RWPE1 (cell line): ENCODE measurements at regions not wholly inside any gene's neighbourhood (a gene's known extent, or its start where the extent isn't known, plus 50 kb on each side); places are given as distances from the start of the nearest gene placed in this dataset.

Source experiments
- CTCF ChIA-PET: fragments of 350-600 bp; sonication (Branson Sonifier 250); formaldehyde crosslinking; extraction: SDS; loops from one replicate; lab custom pipeline; 2021; lab: Yijun Ruan, JAX
- POLR2A ChIA-PET: fragments of 400-600 bp; formaldehyde crosslinking; extraction: SDS; loops from one replicate; lab custom pipeline; 2020; ENCODE audit warnings: antibody characterized with exemption; ENCODE audit not compliant: low non-redundant PET; lab: Yijun Ruan, JAX
- DNase-seq: peaks from one replicate; pipeline ENCODE4 v3.0.0; 2012; ENCODE audit warnings: low spot score
- H3K27ac ChIP-seq: fragments of 450-650 bp; 2 replicates; pipeline ENCODE4 v1.5.1; 2017
- CTCF ChIP-seq: fragments of 450-650 bp; conservative IDR thresholded peaks from 2 replicates; pipeline ENCODE4 v1.5.1; 2017; ENCODE audit warnings: low read depth, mild to moderate bottlenecking

GRCh38 chr13:82878536-82878935 lies 1003.7 kb downstream of the SLITRK1 start:
- peak; percentile 3 for DNase-seq
- no peak overlapping the region for H3K27ac ChIP-seq
- TF ChIP-seq CTCF = no peak
- ChIA-PET POLR2A (no interaction called here), CTCF (interaction anchor here (0.6 kb wide), 1 partner anchor 19 kb away, joined by 3 read pairs; no protein-coding TSS in a partner anchor)

DNA sequence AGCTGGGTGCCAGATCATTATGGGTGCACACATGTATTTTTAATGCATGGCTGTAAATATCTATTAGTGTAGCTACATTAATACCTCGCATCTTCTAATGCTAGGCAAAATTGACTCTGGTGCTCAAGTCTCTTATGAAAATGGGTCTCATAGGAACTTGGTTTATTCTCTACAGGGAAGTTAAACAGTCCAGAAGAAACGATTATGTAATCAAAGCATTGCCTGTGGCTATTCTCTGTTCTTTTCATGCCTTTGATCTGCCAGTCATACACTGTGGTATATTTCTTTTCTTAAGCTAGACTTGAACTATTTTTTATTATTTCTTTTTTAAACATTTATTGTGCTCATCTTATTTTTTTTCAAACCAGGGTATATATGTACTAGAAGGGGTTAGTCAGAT lies 1015.0 kb downstream of the SLITRK1 start:
- POLR2A ChIA-PET = no interaction called here
- DNase-seq = no peak
- no peak overlapping the region for H3K27ac ChIP-seq
- CTCF ChIA-PET = interaction anchor here (0.7 kb wide), 1 partner anchor 937 kb away, joined by 4 read pairs; no protein-coding TSS in a partner anchor
- TF ChIP-seq CTCF = no peak

DNA sequence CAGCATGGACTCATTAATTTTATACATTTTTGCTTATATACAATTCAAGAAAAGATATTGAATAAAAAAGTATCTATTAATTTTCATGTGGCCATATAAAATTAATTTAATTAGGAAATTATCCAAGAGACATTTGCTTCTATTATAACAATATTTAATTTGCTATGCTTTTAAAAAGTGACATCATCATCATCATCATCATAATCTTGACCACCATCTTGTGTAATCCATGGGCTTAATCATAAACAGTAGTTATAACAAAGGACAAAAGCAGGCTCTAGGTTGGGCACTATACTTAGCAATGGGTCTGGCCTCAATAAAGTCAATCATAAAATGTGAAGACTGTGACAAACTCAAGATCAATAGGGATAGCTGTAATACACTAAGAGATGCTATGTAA lies 1031.6 kb downstream of the SLITRK1 start:
- no peak for DNase-seq
- CTCF ChIA-PET = no interaction called here
- no peak overlapping the region for H3K27ac ChIP-seq
- no peak for TF ChIP-seq CTCF
- POLR2A ChIA-PET = no interaction called here

DNA sequence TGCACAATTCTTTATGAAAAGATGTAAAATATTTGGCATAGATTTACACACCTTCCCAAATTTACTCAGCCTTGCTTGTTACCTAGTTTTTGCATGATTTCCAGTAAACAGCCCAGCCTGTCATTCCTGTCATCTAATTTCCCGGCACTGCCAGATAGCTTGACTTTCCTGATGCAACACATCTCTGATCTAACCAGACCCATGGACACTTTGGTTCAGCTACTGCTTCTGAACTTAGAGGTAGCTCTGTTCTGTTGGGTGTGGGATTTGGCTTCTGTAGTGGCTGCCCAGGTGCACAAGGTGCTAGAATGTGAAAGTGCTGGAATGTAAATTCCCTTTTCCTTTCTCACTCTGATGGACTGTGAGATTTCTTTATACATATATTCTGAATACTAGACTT lies 1033.5 kb downstream of the SLITRK1 start:
- ChIA-PET CTCF (interaction anchor here (0.6 kb wide), 1 partner anchor 29 kb away, joined by 4 read pairs; no protein-coding TSS in a partner anchor), POLR2A (no interaction called here)
- TF ChIP-seq CTCF = no peak
- DNase-seq = no peak
- no peak overlapping the region for H3K27ac ChIP-seq

DNA sequence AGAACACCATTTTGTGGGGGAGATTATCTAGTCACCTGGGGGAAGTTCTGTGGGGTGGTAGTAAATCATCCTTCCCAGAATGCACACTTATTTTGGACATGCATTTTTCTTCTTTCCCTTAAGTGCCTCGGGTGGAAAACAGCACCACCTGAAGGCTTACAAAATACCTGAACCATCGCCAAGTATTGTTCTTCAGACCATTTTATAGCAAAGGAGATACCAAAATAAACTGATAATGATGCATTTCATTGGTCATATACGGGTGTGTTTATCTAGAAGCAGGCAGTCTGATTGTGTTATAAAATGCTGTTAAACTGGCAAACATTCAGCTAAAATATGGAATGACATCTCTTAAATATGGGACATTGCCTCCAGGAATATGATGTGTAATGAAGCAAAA lies 1034.7 kb downstream of the SLITRK1 start:
- H3K27ac ChIP-seq = no peak overlapping the region
- TF ChIP-seq CTCF = 0 out of 2 replicates have a peak, but pooled peaks have one; percentile 5
- ChIA-PET POLR2A (no interaction called here), CTCF (interaction anchor here (0.5 kb wide), 1 partner anchor 89 kb away, joined by 3 read pairs; no protein-coding TSS in a partner anchor)
- DNase-seq = no peak

- ChIA-PET POLR2A (no interaction called here), CTCF (no interaction called here)
- H3K27ac ChIP-seq = no peak overlapping the region
- DNase-seq = no peak
- no peak for TF ChIP-seq CTCF
Observed at GRCh38 chr13:82833923-82834322, 1048.4 kb downstream of the SLITRK1 start.
